Hematopoietic multipotent progenitor cell treated with erythropoietin and hydrocortisone succinate and interleukin-3 and kit ligand, for 15 days (in vitro differentiated cells): ENCODE measurements at regions not wholly inside any gene's neighbourhood (a gene's known extent, or its start where the extent isn't known, plus 50 kb on each side); places are given as distances from the start of the nearest gene placed in this dataset.

Source experiments
- DNase-seq: peaks from one replicate; pipeline ENCODE4 v3.0.0-alpha.2; 2015; ENCODE audit warnings: low spot score

- no peak for DNase-seq
Observed at GRCh38 chr3:8357859-8358258, 143.8 kb upstream of the LMCD1 start.

- no peak for DNase-seq
Observed at GRCh38 chr3:8359133-8359532, 142.5 kb upstream of the LMCD1 start.

- no peak for DNase-seq
Observed at GRCh38 chr3:8363200-8363599, 138.4 kb upstream of the LMCD1 start.

GRCh38 chr3:8365541-8365940, 136.1 kb upstream of the LMCD1 start:
- no peak for DNase-seq

- no peak for DNase-seq
Observed at GRCh38 chr3:8366219-8366810, 135.3 kb upstream of the LMCD1 start.

- no peak for DNase-seq
Observed at GRCh38 chr3:8368598-8368997, 133.0 kb upstream of the LMCD1 start.

- DNase-seq = no peak
Observed at GRCh38 chr3:8369638-8370037, 132.0 kb upstream of the LMCD1 start.

- DNase-seq = peak; percentile 47
Observed at GRCh38 chr3:8371085-8371551, 130.5 kb upstream of the LMCD1 start.

GRCh38 chr3:8371960-8372463, 129.6 kb upstream of the LMCD1 start:
- DNase-seq = no peak

- DNase-seq = no peak
Observed at GRCh38 chr3:8380904-8381704, 120.5 kb upstream of the LMCD1 start.

GRCh38 chr3:8385848-8386620, 115.6 kb upstream of the LMCD1 start:
- no peak for DNase-seq

GRCh38 chr3:8387571-8387970, 114.1 kb upstream of the LMCD1 start:
- DNase-seq = no peak

- no peak for DNase-seq
Observed at GRCh38 chr3:8399686-8400085, 101.9 kb upstream of the LMCD1 start.

- DNase-seq = no peak
Observed at GRCh38 chr3:8400911-8401310, 100.7 kb upstream of the LMCD1 start.

- DNase-seq = no peak
Observed at GRCh38 chr3:8403996-8404395, 97.6 kb upstream of the LMCD1 start.

GRCh38 chr3:8405144-8405543, 96.5 kb upstream of the LMCD1 start:
- no peak for DNase-seq

- DNase-seq = no peak
Observed at GRCh38 chr3:8406479-8406878, 95.1 kb upstream of the LMCD1 start.

GRCh38 chr3:8413337-8413926, 88.2 kb upstream of the LMCD1 start:
- DNase-seq = no peak

GRCh38 chr3:8416965-8417364, 84.7 kb upstream of the LMCD1 start:
- no peak for DNase-seq

GRCh38 chr3:8420612-8421011, 81.0 kb upstream of the LMCD1 start:
- no peak for DNase-seq

- no peak for DNase-seq
Observed at GRCh38 chr3:8421267-8421666, 80.4 kb upstream of the LMCD1 start.

GRCh38 chr3:8421711-8422110, 79.9 kb upstream of the LMCD1 start:
- no peak for DNase-seq
